ENCODE measurements at regions not wholly inside any gene's neighbourhood (a gene's known extent, or its start where the extent isn't known, plus 50 kb on each side); places are given as distances from the start of the nearest gene placed in this dataset.

DNA sequence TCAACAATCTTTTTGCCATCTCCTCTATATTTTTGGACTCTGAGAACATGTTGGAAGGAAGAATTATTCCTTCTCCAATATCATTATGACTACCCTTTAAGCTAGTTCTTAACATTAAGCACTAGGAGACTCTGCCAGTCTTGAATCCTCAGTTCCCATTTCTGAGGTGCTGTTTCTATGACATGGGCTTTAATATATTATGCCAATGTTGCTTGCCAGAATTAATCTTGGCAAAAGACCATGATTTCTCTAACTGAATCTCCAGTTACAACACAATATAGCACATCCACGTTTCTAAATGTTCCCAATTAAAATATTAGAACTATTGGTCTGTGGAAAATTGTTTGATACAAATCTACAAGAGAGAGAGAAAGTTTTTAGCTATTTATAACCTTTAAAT lies 250.0 kb downstream of the HGF start:
- TF ChIP-seq, protein P1, sequence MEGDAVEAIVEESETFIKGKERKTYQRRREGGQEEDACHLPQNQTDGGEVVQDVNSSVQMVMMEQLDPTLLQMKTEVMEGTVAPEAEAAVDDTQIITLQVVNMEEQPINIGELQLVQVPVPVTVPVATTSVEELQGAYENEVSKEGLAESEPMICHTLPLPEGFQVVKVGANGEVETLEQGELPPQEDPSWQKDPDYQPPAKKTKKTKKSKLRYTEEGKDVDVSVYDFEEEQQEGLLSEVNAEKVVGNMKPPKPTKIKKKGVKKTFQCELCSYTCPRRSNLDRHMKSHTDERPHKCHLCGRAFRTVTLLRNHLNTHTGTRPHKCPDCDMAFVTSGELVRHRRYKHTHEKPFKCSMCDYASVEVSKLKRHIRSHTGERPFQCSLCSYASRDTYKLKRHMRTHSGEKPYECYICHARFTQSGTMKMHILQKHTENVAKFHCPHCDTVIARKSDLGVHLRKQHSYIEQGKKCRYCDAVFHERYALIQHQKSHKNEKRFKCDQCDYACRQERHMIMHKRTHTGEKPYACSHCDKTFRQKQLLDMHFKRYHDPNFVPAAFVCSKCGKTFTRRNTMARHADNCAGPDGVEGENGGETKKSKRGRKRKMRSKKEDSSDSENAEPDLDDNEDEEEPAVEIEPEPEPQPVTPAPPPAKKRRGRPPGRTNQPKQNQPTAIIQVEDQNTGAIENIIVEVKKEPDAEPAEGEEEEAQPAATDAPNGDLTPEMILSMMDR (IDR thresholded peaks at IDR 0.05; ENCODE audit: insufficient read depth, low read depth, low read length), result no peak
- no peak for TF ChIP-seq EZH2 (IDR thresholded peaks at IDR 0.05; ENCODE audit: insufficient read depth, low read length)

Data from astrocyte (in vitro differentiated cells and primary cell).